ENCODE measurements at regions not wholly inside any gene's neighbourhood (a gene's known extent, or its start where the extent isn't known, plus 50 kb on each side); places are given as distances from the start of the nearest gene placed in this dataset.

- TF ChIP-seq RFX5 (IDR thresholded peaks at IDR 0.05; ENCODE audit: borderline replicate concordance, low read depth, low read length) (no peak), GABPA (IDR thresholded peaks at IDR 0.05; ENCODE audit: borderline replicate concordance, insufficient read depth, low read length) (no peak), BRCA1 (IDR thresholded peaks at IDR 0.05; ENCODE audit: low read depth, low read length) (no peak), CTCF (IDR thresholded peaks at IDR 0.05; ENCODE audit: control extremely low read depth in 1 of 3, insufficient read depth in 1 of 3, low read depth in 1 of 3, low read length in 3 of 3) (no peak), YY1 (IDR thresholded peaks at IDR 0.05; ENCODE audit: low read depth, low read length) (no peak), POLR2AphosphoS5 (IDR thresholded peaks at IDR 0.05; ENCODE audit: low read depth, low read length) (no peak), RAD21 (IDR thresholded peaks at IDR 0.05 in 1 of 2, conservative IDR thresholded peaks at IDR 0.05 in 1 of 2; ENCODE audit: low read depth in 2 of 2, low read length in 2 of 2) (no peak), EZH2 (IDR thresholded peaks at IDR 0.05; ENCODE audit: low read depth, low read length, severe bottlenecking) (no peak)
Observed at GRCh38 chr2:173545364-173545763, 190.7 kb downstream of the CDCA7 start.
